ENCODE measurements at regions not wholly inside any gene's neighbourhood (a gene's known extent, or its start where the extent isn't known, plus 50 kb on each side); places are given as distances from the start of the nearest gene placed in this dataset.

GRCh38 chr2:15793078-15793913 lies 147.1 kb upstream of the MYCN start:
- Histone ChIP-seq H3K4me1 (peaks cover 5% of the 10 kb centered on the region), H3K36me3 (no peaks in the 10 kb centered on the region), H3K4me3 (no peak overlapping the region), H3K9me3 (no peaks in the 10 kb centered on the region), H3K27me3 (no peaks in the 10 kb centered on the region), H3K27ac (no peak overlapping the region)
- no peak for DNase-seq
- no peak for ATAC-seq
- intact Hi-C loops (cut with DNase I) = no loop called here
- no peak for TF ChIP-seq CTCF (IDR thresholded peaks at IDR 0.05)

GRCh38 chr2:15793978-15794377 lies 146.4 kb upstream of the MYCN start:
- H3K36me3 ChIP-seq = no peaks in the 10 kb centered on the region
- TF ChIP-seq CTCF (IDR thresholded peaks at IDR 0.05) = no peak
- no peak overlapping the region for H3K27ac ChIP-seq
- intact Hi-C loops (cut with DNase I) = no loop called here
- no peak overlapping the region for H3K4me3 ChIP-seq
- no peak for DNase-seq
- no peaks in the 10 kb centered on the region for H3K27me3 ChIP-seq
- no peaks in the 10 kb centered on the region for H3K9me3 ChIP-seq
- H3K4me1 ChIP-seq = peaks cover 8% of the 10 kb centered on the region
- no peak for ATAC-seq

GRCh38 chr2:15794608-15795134 lies 145.7 kb upstream of the MYCN start:
- Histone ChIP-seq H3K9me3 (no peaks in the 10 kb centered on the region), H3K27ac (no peak overlapping the region), H3K4me1 (peaks cover 10% of the 10 kb centered on the region), H3K36me3 (no peaks in the 10 kb centered on the region), H3K4me3 (no peak overlapping the region), H3K27me3 (no peaks in the 10 kb centered on the region)
- ATAC-seq (no peak), DNase-seq (no peak)
- TF ChIP-seq CTCF (IDR thresholded peaks at IDR 0.05) = no peak
- intact Hi-C loops (cut with DNase I) = no loop called here

- H3K27ac ChIP-seq = no peak overlapping the region
- H3K36me3 ChIP-seq = no peaks in the 10 kb centered on the region
- ATAC-seq (peak; percentile 30), DNase-seq (no peak)
- no peak for TF ChIP-seq CTCF (IDR thresholded peaks at IDR 0.05)
- H3K4me3 ChIP-seq = no peak overlapping the region
- H3K27me3 ChIP-seq = no peaks in the 10 kb centered on the region
- intact Hi-C loops (cut with DNase I) = no loop called here
- H3K9me3 ChIP-seq = no peaks in the 10 kb centered on the region
- H3K4me1 ChIP-seq = peaks cover 10% of the 10 kb centered on the region
These were observed 144.9 kb upstream of the MYCN start for GRCh38 chr2:15795426-15795825.

GRCh38 chr2:15796167-15796942 lies 144.0 kb upstream of the MYCN start:
- intact Hi-C loops (cut with DNase I) = no loop called here
- Histone ChIP-seq H3K4me1 (peaks cover 10% of the 10 kb centered on the region), H3K27me3 (no peaks in the 10 kb centered on the region), H3K4me3 (no peak overlapping the region), H3K9me3 (no peaks in the 10 kb centered on the region), H3K27ac (no peak overlapping the region), H3K36me3 (no peaks in the 10 kb centered on the region)
- ATAC-seq (no peak), DNase-seq (no peak)
- no peak for TF ChIP-seq CTCF (IDR thresholded peaks at IDR 0.05)

All from upper lobe of right lung (tissue), 1 donor.